CD4-positive, alpha-beta T cell treated with Interleukin-17A for 4 hours (primary cell): ENCODE measurements at regions not wholly inside any gene's neighbourhood (a gene's known extent, or its start where the extent isn't known, plus 50 kb on each side); places are given as distances from the start of the nearest gene placed in this dataset.
"Not testable (repeated sequence)": the region's sequence is repeated elsewhere in the genome, so short reads cannot be mapped to it uniquely, and the experiment has no call there.

ENCODE experiments used
- DNase-seq: peaks from one replicate; pipeline ENCODE4 v3.0.0-alpha.2; 2020; ENCODE audit warnings: mixed read lengths

DNA sequence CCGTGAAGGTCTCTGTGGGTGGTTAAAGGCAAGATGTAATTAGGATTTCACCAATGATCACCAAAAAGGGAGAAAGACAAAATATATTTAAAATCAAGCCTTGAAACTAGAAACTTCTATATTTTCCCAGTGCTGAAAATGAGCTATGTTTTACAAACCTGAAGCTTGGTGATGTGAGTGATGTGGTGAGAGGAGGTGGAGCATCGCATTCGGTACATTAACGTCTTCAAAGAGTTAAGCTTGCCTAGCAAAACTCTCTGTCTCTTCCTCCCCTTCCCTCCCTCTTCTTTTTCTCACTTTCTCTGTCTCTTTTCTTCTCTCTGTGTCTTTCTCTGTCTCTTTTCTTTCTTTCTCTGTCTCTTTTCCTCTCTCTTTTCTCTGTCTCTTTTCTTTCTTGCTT, 347.3 kb upstream of the IRX2 start:
- no peak for DNase-seq

DNA sequence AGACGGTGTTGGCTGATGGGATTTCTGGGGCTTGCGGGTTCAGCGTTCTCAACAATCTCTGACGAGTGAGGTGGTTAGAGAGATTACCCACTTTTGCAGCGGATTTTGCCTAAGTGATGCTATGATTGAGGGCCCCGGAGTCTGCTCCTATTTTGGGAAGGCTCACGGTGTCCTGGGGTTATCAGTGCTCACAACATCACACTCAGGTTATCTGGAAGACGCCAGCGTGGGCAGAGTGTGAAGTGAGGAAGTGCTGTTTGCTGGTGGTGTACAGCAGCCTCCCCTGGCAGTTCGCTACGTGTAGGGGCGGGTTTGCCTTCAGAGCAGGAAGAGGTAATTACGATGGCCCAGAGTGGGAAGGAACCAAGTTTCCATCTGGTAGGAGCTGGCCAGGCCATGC, 341.2 kb upstream of the IRX2 start:
- DNase-seq = no peak

DNA sequence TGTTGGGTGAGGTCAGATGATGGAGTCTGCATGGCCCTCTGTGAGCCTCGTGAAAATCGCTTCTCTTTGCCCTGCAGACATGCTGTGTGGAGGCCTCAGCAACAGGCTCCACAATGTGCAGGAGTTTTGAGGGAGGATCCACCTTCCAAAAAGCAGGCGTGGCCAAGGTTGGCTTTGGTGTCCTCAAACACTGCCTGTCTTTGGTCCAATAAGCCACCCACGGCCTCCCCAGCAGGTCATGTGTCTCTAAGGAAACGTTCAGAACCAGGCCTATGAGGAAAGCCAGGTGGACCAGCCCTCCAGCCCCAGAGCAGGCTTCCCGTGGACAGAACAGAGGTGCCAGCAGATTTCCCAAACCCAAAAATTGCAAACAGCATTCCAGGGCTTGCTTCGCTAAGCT, 340.7 kb upstream of the IRX2 start:
- DNase-seq = no peak

DNA sequence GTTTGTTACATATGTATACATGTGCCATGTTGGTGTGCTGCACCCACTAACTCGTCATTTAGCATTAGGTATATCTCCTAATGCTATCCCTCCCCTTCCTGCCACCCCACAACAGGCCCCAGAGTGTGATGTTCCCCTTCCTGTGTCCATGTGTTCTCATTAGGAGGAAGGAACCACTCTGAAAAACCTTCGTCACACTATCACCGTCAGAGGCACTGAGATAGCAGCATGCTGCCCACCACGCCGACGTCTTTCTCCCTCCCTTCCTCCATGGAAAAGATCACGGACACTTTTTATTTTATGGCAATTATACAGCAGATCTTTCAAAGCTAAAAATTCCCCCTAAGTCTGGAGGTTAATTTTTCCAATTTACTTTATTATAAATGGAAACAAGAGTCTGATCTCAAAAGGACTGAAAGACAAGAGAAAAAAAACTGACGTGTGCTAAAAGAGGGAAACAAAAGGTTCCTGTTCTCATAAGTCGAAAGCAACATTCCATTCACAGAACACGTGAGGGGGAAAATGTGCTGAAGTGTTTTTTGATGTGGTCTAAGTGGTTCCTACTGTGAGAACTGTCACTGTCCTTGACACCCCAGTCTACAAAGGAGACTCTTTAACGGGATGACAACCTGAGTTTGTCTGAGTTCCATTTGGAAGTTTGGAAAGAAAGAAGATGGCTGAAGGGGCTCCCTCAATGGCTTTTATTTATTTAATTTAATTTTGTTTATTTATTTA, 339.7 kb upstream of the IRX2 start:
- DNase-seq = no peak

DNA sequence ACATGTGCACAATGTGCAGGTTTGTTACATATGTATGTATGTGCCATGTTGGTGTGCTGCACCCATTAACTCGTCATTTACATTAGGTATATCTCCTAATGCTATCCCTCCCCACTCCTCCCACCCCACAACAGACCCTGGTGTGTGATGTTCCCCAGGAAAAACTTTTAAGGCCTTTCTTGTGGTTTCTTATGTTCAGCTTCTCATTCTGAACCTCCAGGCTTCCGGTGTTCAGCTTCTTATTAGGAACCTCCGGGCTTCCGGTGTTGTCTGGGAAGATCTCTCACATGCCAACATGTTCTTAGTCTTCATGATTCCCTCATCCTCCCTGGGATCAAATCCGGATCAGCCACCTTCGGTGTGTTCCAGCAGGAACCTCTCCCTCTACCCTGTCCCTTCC, 338.8 kb upstream of the IRX2 start:
- DNase-seq = not testable (repeated sequence)

DNA sequence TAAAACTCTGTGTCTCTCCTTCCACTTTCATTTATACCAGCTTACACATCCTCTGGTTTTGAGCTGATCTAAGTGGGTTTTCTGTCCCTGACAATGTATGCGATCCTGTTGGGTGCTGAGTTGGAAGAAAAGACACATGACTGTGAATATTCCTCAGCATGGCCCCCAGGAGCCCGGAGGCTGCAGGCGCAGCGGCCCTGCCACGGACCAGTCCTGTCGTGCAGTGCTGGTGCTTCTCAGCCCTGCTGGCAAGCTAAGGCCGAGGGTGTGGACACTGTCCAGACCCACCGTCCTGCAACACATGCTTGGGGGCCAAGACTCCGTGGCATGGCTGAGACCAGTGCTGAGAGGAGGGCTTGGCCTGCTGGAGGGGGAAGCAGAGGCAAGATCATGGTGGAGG, 328.9 kb upstream of the IRX2 start:
- DNase-seq = no peak

DNA sequence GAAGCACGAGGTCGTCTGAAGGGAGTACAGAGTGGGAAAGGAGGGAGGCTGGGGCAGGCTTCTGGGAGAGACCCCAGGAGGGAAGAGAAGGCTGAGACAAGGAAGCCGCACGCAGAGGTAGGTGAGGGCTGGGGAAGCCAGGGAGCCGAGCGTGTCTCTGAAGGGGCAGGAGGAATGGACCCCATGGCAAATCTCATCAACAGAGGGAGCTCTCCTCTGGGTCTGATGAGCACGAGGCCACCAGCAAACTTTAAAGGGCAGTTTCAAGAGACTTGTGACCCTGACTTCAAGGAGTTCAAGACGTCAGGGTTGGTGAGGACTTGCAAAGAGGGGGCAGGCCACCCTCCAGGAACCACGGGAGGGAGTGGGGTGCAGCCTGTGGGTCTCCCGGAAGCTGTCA, 326.2 kb upstream of the IRX2 start:
- no peak for DNase-seq

DNA sequence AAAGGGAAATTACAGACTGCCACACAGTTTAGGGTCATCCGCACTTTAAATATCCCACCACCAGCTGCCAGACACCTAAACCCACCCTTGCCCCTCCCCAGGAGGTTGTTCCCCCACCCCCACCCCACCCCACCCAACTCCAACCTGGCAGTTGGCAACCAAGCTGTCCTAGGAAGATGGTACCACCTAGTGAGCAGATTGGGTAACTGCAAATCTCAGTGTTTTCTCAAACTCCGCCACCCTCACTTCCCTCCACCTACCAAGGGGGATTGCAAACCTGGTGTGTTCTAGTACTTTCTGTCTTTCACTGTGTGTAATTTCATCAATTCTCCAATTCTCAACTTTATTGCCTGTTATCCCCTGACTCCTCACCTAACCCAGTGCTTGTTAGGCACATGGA, 323.8 kb upstream of the IRX2 start:
- no peak for DNase-seq

DNA sequence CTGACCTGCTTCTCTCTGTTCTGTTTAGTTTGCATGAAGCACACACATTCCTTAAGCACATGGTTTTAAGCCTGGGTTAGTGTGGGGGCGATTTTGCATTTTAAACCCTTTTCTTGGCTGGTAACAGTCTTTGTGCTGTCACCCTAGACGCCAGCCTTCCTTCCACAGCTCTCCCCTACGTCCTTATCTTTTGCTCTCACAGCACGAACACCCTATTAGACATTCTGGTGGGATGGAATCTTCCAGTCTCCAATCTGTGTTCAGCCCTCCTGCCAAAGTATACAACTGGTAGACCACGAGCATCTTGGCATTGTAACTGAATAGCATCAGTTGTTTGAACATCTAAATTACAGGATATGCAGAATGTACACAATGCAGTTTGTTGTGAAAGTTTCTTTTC, 316.9 kb upstream of the IRX2 start:
- DNase-seq = no peak

DNA sequence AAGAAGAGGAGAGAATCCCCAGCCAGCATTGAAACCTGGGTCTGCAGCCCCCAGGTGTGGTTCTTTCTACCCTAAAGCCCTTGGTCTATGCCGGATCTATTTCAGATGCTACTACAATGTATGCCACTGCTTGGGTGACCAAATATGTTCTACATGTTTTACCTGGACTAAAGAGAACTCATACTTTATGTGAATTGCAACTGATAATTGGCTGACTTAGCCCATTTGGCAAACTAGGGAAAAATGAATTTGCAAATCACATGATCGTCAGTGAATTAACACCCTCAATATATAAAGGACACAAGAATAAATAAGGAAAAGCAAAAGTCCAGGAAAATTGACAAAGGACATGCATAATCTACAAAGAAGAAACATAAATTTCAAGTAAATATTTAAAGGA, 308.8 kb upstream of the IRX2 start:
- DNase-seq = no peak

DNA sequence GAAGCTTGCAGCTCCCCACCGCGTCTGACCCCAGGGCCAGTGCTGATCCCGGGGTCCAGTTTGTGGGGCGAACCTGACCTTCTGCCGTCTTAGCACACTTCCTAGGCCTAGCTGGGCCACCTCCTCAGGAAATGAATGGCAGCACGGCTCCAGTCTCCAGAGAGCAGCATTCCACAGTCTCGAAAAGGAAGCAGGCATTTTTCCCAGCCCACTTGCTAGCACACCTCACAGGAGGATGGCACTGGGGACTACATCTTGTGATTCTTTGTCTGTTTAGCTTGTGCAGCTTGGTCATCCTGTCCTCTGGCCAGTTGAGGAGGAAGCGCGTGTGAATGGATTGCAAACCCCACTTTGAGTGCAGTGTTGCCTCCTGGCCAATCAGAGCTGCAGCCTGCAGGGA, 308.0 kb upstream of the IRX2 start:
- DNase-seq = no peak

DNA sequence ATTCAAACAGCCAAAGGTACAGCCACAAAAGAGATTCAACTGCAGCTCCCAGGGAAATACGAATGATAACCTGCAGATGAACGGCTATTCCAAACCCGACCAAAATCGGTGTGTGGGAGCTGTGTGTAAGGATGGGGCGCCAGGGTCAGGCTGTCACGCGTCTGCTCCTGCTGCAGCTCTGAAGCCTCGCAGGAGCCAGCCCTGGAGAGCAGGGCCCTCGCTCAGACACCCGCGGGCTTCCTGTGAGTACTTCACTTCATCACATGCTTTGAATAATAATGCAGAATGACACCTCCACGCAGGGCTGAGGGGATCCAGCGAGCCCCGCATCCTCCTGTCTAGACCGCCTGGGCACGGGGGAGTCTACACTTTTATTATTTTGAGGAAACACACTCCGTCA, 307.5 kb upstream of the IRX2 start:
- no peak for DNase-seq

DNA sequence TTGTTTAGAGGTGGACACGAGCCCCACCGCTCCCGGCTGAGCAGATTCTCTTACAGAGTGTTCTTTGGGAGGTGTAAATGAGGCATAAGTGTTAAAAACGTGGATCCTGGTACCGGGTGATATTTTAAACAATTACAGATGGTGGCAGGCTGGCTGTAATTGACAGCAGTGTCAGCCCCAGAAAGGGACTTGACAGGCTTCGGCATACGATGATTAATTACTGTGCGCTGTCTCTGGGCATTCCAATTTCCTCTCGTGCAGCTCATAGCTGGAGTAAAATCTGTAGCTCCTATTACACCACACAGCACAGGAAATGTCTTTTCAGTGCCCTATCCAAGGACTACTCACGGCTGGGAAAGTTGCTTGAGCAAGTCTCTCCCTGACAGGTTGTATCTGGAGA, 305.4 kb upstream of the IRX2 start:
- DNase-seq = no peak

DNA sequence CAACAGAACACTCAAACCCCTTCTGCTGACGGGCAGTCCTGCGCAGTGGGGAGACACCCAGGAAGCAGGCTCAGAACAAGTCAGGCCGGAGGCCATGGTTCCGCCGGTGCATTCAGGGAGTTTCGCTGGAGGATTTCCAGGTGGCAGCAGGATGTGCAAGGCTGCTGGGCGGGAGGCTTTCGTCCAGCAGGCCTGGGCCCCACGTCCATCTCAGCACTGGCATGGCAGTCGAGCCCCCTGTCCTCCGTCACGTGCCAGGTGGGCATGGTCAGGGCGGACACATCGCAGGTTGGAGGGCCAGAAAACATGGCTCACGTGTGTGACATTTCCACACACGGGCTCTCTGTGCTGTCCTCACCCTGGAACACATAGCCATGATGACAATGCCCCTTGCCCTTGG, 299.9 kb upstream of the IRX2 start:
- no peak for DNase-seq

DNA sequence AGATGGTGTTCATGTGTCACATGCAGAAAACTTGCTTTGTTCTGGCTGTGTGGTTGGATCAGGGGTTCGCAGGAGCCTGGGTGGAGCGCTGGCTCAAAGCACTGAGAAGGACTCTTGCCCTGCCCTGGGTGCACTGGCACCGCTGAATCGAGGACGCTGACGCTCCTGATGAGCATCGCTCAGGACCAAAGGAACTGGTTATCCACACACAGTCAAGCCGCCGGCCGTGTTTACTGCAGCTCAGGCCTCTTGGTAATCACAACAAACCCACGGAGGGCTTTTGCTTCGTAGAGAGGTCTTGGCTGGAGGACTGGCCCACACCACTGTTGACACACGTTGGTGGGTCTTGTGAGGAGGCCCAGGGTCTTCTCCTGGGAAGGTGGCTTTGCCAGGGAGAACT, 299.4 kb upstream of the IRX2 start:
- DNase-seq = no peak

DNA sequence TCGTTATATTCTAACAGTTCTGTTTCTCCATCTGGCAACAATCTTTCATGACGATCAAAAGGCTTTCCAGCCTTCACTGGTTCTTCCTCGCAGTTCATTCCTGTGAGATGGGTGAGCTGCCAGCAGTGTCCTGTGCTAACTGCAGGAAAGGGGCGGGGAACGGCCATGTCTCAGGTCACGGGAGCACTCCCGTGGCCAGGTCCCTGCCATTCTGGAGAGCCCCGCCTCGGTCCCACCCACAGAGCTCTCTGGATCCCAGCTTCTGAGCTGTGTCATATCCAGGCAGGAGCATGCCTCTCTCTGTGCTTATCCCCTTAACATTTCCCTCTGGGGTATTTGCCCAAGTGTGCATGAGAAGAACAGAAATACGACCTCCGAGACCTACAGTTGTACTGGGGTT, 297.8 kb upstream of the IRX2 start:
- DNase-seq = no peak

DNA sequence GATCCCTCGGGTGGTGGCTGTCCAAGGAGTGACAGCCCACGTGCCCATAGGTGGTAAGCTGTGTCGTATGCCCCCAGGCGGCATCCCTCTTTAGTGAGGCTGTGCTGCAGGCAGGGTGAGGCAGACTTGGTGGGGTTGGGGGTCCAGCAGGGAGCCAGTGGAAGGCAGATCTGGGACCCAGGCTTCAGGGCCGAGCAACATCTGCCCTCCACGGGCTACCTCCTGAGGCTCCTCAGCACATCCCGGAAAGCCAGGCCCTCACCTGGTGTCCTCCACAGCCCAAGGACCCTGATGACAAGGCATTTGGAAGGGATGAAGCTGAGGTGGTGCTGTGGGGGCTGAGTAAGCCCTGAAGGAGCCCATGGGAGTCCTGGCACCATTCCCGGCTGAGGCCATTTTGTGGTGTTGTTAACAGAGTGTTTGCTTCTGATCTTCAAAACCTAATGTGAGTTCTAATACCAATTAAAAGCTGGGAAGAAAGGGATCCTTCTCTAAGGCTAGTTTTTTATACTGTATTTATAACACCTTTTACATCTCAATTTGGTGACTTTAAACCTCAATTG, 295.8 kb upstream of the IRX2 start:
- DNase-seq = no peak

DNA sequence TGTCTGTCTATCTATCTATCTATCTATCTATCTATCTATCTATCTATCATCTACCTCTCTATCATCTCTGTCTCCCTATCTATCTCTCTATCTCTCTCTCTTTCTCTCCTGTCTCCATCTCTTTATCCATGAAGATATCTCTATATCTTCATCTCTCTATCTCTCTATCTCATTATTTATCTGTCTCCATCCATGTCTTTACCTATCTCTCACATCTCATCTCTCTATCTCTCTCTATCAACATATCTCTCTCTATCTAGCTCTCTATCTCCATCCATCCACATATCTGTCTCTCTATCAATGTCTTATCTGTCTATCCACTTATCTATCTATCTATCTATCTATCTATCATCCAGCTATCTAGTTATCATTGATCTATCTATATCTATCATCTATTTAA, 292.1 kb upstream of the IRX2 start:
- DNase-seq = no peak

DNA sequence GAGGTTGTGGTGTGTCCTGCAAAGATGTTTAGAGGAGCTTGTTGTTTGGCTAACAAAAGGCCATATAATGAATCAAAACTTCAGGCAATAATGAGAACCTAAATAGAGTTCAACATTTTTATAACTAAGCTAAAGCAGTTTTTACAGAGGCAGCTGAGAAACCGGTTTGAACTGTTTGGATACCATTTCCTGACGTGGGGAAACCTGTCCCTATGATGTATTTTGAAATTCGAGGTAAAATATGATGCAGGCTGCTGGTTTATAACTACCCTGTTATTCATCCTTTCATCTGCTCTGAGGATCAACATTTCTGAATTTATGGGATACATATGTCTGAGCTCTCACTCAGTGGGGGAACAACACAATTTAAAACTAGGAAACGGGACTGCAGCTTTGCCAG, 289.5 kb upstream of the IRX2 start:
- DNase-seq = no peak

DNA sequence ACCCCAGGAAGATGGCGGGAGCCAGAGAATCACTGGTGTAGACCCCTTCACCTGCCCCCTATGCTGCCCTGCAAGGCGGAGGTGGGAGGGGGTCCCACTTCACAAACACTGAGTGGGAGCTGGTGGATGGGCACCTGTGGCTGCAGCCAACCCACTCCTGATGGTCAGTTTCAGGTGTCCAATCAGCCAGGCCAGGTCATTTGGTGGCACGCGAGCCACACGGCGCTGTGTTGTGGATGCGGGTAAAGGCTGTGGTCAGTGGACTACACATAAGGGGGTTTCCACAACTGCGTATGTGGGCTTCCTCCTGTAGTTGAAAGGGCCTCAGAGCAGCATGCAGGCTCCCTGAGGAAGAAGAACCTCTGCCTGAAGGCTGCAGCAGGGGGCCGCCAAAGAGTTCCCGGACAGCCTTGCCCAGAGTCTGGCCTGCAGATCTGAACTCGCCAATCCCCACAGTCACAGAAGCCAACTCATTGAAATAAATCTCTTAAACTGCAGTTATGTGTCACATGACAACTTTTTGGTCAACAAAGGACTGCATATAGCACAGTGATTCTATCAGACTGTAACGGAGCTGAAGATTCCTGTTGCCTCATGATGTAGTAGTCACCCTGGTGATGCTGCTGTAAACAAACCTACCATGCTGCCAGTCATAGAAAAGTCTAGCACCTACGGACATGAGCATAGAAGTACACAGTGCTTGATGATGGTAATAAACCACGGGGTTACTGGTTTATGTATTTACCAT, 284.7 kb upstream of the IRX2 start:
- no peak for DNase-seq

DNA sequence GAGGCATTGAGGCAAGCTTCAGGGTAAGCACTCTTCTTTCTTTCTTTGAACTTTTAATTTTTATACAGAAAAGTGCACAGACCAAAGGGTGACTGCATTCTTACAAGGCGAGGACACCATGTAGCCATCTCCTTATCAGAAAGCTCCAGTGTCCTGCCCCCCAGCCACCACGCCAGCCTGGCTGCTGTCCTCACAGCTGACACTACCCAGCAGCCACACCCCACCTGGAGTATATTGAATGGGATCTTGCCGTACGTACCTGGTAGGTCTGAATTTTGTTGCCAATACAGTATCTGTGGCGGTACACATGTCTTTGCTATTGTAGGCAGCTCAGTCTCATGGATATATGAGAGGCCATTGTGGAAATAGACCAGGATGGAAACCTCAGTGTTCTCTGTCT, 284.0 kb upstream of the IRX2 start:
- DNase-seq = no peak

DNA sequence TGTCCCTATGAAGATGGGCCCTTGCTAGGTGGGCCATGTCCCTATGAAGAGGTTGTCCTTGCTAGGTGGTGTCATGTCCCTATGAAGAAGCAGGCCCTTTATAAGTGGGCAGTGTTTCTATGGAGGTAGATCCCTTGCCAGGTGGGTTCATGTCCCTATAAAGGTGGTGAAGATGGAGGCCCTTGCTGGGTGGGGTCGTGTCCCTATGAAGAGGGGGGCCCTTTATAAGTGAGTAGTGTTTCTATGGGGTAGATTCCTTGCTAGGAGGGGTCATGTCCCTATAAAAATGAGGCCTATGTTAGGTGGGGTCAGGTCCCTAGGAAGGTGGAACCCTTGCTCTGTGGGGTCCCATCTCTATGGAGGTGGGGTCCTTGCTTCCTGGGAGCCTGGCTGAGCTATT, 283.4 kb upstream of the IRX2 start:
- DNase-seq = no peak

DNA sequence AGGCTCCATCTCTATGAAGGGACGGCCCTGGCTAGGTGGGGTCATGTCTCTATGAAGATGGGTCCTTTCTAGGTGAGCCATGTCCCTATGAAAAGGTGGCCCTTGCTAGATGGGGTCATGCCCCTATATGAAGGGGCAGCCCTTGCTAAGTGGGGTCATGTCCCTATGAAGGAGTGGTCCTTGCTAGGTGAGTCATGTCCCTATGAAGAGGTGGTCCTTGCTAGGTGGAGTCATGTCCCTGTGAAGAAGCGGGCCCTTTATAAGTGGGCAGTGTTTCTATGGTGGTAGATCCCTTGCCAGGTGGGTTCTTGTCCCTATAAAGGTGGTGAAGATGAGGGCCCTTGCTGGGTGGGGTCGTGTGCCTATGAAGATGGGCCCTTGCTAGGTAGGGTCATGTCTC, 283.0 kb upstream of the IRX2 start:
- no peak for DNase-seq

DNA sequence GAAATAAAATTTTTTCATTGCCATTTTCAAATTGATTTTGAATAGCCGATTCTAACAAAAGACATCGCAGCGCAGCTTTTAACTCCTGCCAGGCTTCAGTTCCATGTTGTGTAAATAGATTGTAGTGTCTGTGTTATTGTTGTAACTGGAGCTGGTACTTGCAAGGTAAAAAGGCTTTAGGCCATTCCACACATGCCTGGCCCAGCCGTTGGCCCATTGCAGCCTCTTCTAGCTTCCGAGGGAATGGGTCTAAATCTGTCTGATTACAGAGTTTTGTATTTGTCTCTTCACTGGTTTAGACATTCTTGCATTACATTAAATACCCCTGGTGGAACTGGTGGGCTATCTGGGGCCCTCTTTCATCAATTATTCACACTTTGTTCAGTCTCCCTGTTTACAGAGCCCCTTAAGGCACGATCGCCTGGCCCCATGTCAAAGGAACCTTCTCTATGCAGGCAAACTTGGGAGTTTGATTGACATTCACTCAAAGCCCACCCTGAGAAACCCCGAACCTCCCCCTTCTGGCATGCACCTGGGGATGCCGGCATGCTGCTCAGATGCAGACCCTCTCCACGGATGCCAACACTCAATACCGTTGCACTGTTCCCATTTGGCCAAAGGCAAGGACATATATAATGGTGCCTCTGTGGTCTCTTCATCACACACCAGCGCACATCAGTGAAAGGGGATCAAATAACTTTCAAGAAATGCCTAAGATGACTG, 281.7 kb upstream of the IRX2 start:
- DNase-seq = no peak
